ENCODE measurements at regions not wholly inside any gene's neighbourhood (a gene's known extent, or its start where the extent isn't known, plus 50 kb on each side); places are given as distances from the start of the nearest gene placed in this dataset.

GRCh38 chr1:60153961-60154360 is 80.4 kb upstream of the C1orf87 start:
- no peaks in the 10 kb centered on the region for H3K4me1 ChIP-seq (ENCODE audit: low read length)
- no peak for DNase-seq
- H3K79me2 ChIP-seq (ENCODE audit: low read length), result no peaks in the 10 kb centered on the region
- H3K36me3 ChIP-seq (ENCODE audit: insufficient read depth, low read length), result no peaks in the 10 kb centered on the region
- no peak overlapping the region for H2AFZ ChIP-seq (ENCODE audit: low read length)
- H3K4me2 ChIP-seq (ENCODE audit: low read depth, low read length, poor library complexity, severe bottlenecking), result no peak overlapping the region
- H3K9me2 ChIP-seq (replicated peaks; ENCODE audit: insufficient read depth, low read length), result no peaks in the 10 kb centered on the region
- no peaks in the 10 kb centered on the region for H3K9me3 ChIP-seq (ENCODE audit: low read length)
- no peak overlapping the region for H3K4me3 ChIP-seq (ENCODE audit: low read length)
- no peak overlapping the region for H3K27ac ChIP-seq (ENCODE audit: low read length)
- no peaks in the 10 kb centered on the region for H4K20me1 ChIP-seq (ENCODE audit: insufficient read depth, low read depth, low read length)
- no peaks in the 10 kb centered on the region for H3K27me3 ChIP-seq (ENCODE audit: low read length)
- no peak overlapping the region for H3K9ac ChIP-seq (ENCODE audit: low read length)

- DNase-seq, result no peak
- Histone ChIP-seq H3K4me1 (ENCODE audit: low read length) (no peaks in the 10 kb centered on the region), H3K9me2 (replicated peaks; ENCODE audit: insufficient read depth, low read length) (no peaks in the 10 kb centered on the region), H3K27ac (ENCODE audit: low read length) (no peak overlapping the region), H2AFZ (ENCODE audit: low read length) (no peak overlapping the region), H4K20me1 (ENCODE audit: insufficient read depth, low read depth, low read length) (no peaks in the 10 kb centered on the region), H3K4me3 (ENCODE audit: low read length) (no peak overlapping the region), H3K36me3 (ENCODE audit: insufficient read depth, low read length) (no peaks in the 10 kb centered on the region), H3K4me2 (ENCODE audit: low read depth, low read length, poor library complexity, severe bottlenecking) (no peak overlapping the region), H3K27me3 (ENCODE audit: low read length) (no peaks in the 10 kb centered on the region), H3K79me2 (ENCODE audit: low read length) (no peaks in the 10 kb centered on the region), H3K9me3 (ENCODE audit: low read length) (no peaks in the 10 kb centered on the region), H3K9ac (ENCODE audit: low read length) (no peak overlapping the region)
These were observed 79.3 kb upstream of the C1orf87 start for GRCh38 chr1:60152891-60153290.

- H3K9me3 ChIP-seq (ENCODE audit: low read length), result no peaks in the 10 kb centered on the region
- H3K27ac ChIP-seq (ENCODE audit: low read length), result no peak overlapping the region
- DNase-seq, result no peak
- H3K9ac ChIP-seq (ENCODE audit: low read length), result no peak overlapping the region
- H3K36me3 ChIP-seq (ENCODE audit: insufficient read depth, low read length), result no peaks in the 10 kb centered on the region
- H3K9me2 ChIP-seq (replicated peaks; ENCODE audit: insufficient read depth, low read length), result no peaks in the 10 kb centered on the region
- H3K4me3 ChIP-seq (ENCODE audit: low read length), result no peak overlapping the region
- H3K4me2 ChIP-seq (ENCODE audit: low read depth, low read length, poor library complexity, severe bottlenecking), result no peak overlapping the region
- no peak overlapping the region for H2AFZ ChIP-seq (ENCODE audit: low read length)
- no peaks in the 10 kb centered on the region for H3K79me2 ChIP-seq (ENCODE audit: low read length)
- H3K27me3 ChIP-seq (ENCODE audit: low read length), result no peaks in the 10 kb centered on the region
- H3K4me1 ChIP-seq (ENCODE audit: low read length), result no peaks in the 10 kb centered on the region
- H4K20me1 ChIP-seq (ENCODE audit: insufficient read depth, low read depth, low read length), result no peaks in the 10 kb centered on the region
These were observed 77.7 kb upstream of the C1orf87 start for GRCh38 chr1:60151311-60151710.

GRCh38 chr1:60149251-60149650 is 75.7 kb upstream of the C1orf87 start:
- H3K9ac ChIP-seq (ENCODE audit: low read length), result no peak overlapping the region
- no peaks in the 10 kb centered on the region for H4K20me1 ChIP-seq (ENCODE audit: insufficient read depth, low read depth, low read length)
- H2AFZ ChIP-seq (ENCODE audit: low read length), result no peak overlapping the region
- no peaks in the 10 kb centered on the region for H3K9me2 ChIP-seq (replicated peaks; ENCODE audit: insufficient read depth, low read length)
- no peak overlapping the region for H3K4me2 ChIP-seq (ENCODE audit: low read depth, low read length, poor library complexity, severe bottlenecking)
- no peaks in the 10 kb centered on the region for H3K9me3 ChIP-seq (ENCODE audit: low read length)
- H3K4me1 ChIP-seq (ENCODE audit: low read length), result no peaks in the 10 kb centered on the region
- H3K4me3 ChIP-seq (ENCODE audit: low read length), result no peak overlapping the region
- H3K36me3 ChIP-seq (ENCODE audit: insufficient read depth, low read length), result no peaks in the 10 kb centered on the region
- H3K27ac ChIP-seq (ENCODE audit: low read length), result no peak overlapping the region
- H3K27me3 ChIP-seq (ENCODE audit: low read length), result no peaks in the 10 kb centered on the region
- no peak for DNase-seq
- H3K79me2 ChIP-seq (ENCODE audit: low read length), result no peaks in the 10 kb centered on the region

- no peaks in the 10 kb centered on the region for H4K20me1 ChIP-seq (ENCODE audit: insufficient read depth, low read depth, low read length)
- no peak overlapping the region for H2AFZ ChIP-seq (ENCODE audit: low read length)
- H3K4me3 ChIP-seq (ENCODE audit: low read length), result no peak overlapping the region
- no peaks in the 10 kb centered on the region; the same call in 1 of the 2 replicates for H3K9me2 ChIP-seq (replicated peaks; ENCODE audit: insufficient read depth, low read length)
- no peak overlapping the region for H3K4me2 ChIP-seq (ENCODE audit: low read depth, low read length, poor library complexity, severe bottlenecking)
- no peak overlapping the region for H3K27ac ChIP-seq (ENCODE audit: low read length)
- no peak for DNase-seq
- no peaks in the 10 kb centered on the region for H3K9me3 ChIP-seq (ENCODE audit: low read length)
- H3K79me2 ChIP-seq (ENCODE audit: low read length), result no peaks in the 10 kb centered on the region
- no peaks in the 10 kb centered on the region for H3K4me1 ChIP-seq (ENCODE audit: low read length)
- no peaks in the 10 kb centered on the region for H3K27me3 ChIP-seq (ENCODE audit: low read length)
- H3K36me3 ChIP-seq (ENCODE audit: insufficient read depth, low read length), result no peaks in the 10 kb centered on the region
- H3K9ac ChIP-seq (ENCODE audit: low read length), result no peak overlapping the region
These were observed 73.3 kb upstream of the C1orf87 start for GRCh38 chr1:60146884-60147283.

- Histone ChIP-seq H3K4me2 (ENCODE audit: low read depth, low read length, poor library complexity, severe bottlenecking) (no peak overlapping the region), H3K79me2 (ENCODE audit: low read length) (no peaks in the 10 kb centered on the region), H3K9ac (ENCODE audit: low read length) (no peak overlapping the region), H3K9me2 (replicated peaks; ENCODE audit: insufficient read depth, low read length) (no peaks in the 10 kb centered on the region; the same call in 1 of the 2 replicates), H3K36me3 (ENCODE audit: insufficient read depth, low read length) (no peaks in the 10 kb centered on the region), H3K4me3 (ENCODE audit: low read length) (no peak overlapping the region), H3K27ac (ENCODE audit: low read length) (no peak overlapping the region), H3K4me1 (ENCODE audit: low read length) (no peaks in the 10 kb centered on the region), H3K27me3 (ENCODE audit: low read length) (no peaks in the 10 kb centered on the region), H3K9me3 (ENCODE audit: low read length) (no peaks in the 10 kb centered on the region), H4K20me1 (ENCODE audit: insufficient read depth, low read depth, low read length) (no peaks in the 10 kb centered on the region), H2AFZ (ENCODE audit: low read length) (no peak overlapping the region)
- DNase-seq, result no peak
These were observed 72.2 kb upstream of the C1orf87 start for GRCh38 chr1:60145771-60146170.

GRCh38 chr1:60141743-60142142 is 68.2 kb upstream of the C1orf87 start:
- Histone ChIP-seq H3K4me2 (ENCODE audit: low read depth, low read length, poor library complexity, severe bottlenecking) (no peak overlapping the region), H2AFZ (ENCODE audit: low read length) (no peak overlapping the region), H3K4me1 (ENCODE audit: low read length) (no peaks in the 10 kb centered on the region), H3K9ac (ENCODE audit: low read length) (no peak overlapping the region), H3K27me3 (ENCODE audit: low read length) (no peaks in the 10 kb centered on the region), H3K36me3 (ENCODE audit: insufficient read depth, low read length) (no peaks in the 10 kb centered on the region), H3K9me2 (replicated peaks; ENCODE audit: insufficient read depth, low read length) (no peaks in the 10 kb centered on the region; the same call in 1 of the 2 replicates), H3K79me2 (ENCODE audit: low read length) (no peaks in the 10 kb centered on the region), H4K20me1 (ENCODE audit: insufficient read depth, low read depth, low read length) (no peaks in the 10 kb centered on the region), H3K9me3 (ENCODE audit: low read length) (no peaks in the 10 kb centered on the region), H3K27ac (ENCODE audit: low read length) (no peak overlapping the region), H3K4me3 (ENCODE audit: low read length) (no peak overlapping the region)
- no peak for DNase-seq

GRCh38 chr1:60141276-60141675 is 67.7 kb upstream of the C1orf87 start:
- H3K4me1 ChIP-seq (ENCODE audit: low read length), result no peaks in the 10 kb centered on the region
- no peaks in the 10 kb centered on the region; the same call in 1 of the 2 replicates for H3K9me2 ChIP-seq (replicated peaks; ENCODE audit: insufficient read depth, low read length)
- no peak overlapping the region for H3K9ac ChIP-seq (ENCODE audit: low read length)
- no peak overlapping the region for H3K4me3 ChIP-seq (ENCODE audit: low read length)
- H3K79me2 ChIP-seq (ENCODE audit: low read length), result no peaks in the 10 kb centered on the region
- no peak overlapping the region for H3K27ac ChIP-seq (ENCODE audit: low read length)
- H4K20me1 ChIP-seq (ENCODE audit: insufficient read depth, low read depth, low read length), result no peaks in the 10 kb centered on the region
- H2AFZ ChIP-seq (ENCODE audit: low read length), result no peak overlapping the region
- DNase-seq, result no peak
- H3K4me2 ChIP-seq (ENCODE audit: low read depth, low read length, poor library complexity, severe bottlenecking), result no peak overlapping the region
- no peaks in the 10 kb centered on the region for H3K9me3 ChIP-seq (ENCODE audit: low read length)
- no peaks in the 10 kb centered on the region for H3K36me3 ChIP-seq (ENCODE audit: insufficient read depth, low read length)
- no peaks in the 10 kb centered on the region for H3K27me3 ChIP-seq (ENCODE audit: low read length)

- Histone ChIP-seq H3K9ac (ENCODE audit: low read length) (no peak overlapping the region), H2AFZ (ENCODE audit: low read length) (no peak overlapping the region), H3K27ac (ENCODE audit: low read length) (no peak overlapping the region), H3K9me3 (ENCODE audit: low read length) (no peaks in the 10 kb centered on the region), H3K4me2 (ENCODE audit: low read depth, low read length, poor library complexity, severe bottlenecking) (no peak overlapping the region), H3K9me2 (replicated peaks; ENCODE audit: insufficient read depth, low read length) (no peaks in the 10 kb centered on the region), H3K4me1 (ENCODE audit: low read length) (no peaks in the 10 kb centered on the region), H3K79me2 (ENCODE audit: low read length) (no peaks in the 10 kb centered on the region), H3K27me3 (ENCODE audit: low read length) (no peaks in the 10 kb centered on the region), H3K4me3 (ENCODE audit: low read length) (no peak overlapping the region), H3K36me3 (ENCODE audit: insufficient read depth, low read length) (no peaks in the 10 kb centered on the region), H4K20me1 (ENCODE audit: insufficient read depth, low read depth, low read length) (no peaks in the 10 kb centered on the region)
- DNase-seq, result no peak
These were observed 63.8 kb upstream of the C1orf87 start for GRCh38 chr1:60137406-60137805.

All from Karpas-422 (cell line).